ENCODE measurements at regions not wholly inside any gene's neighbourhood (a gene's known extent, or its start where the extent isn't known, plus 50 kb on each side); places are given as distances from the start of the nearest gene placed in this dataset.

- Histone ChIP-seq H2AK5ac (ENCODE audit: low read depth, low read length) (no peak overlapping the region), H3K4me1 (ENCODE audit: control insufficient read depth in 2 of 2, insufficient read depth in 1 of 2, low read depth in 1 of 2, low read length in 2 of 2) (no peaks in the 10 kb centered on the region), H3K9ac (ENCODE audit: low read depth, low read length, poor library complexity) (no peak overlapping the region), H2BK15ac (ENCODE audit: low read length) (no peak overlapping the region), H4K8ac (ENCODE audit: low read depth, low read length) (no peak overlapping the region), H2BK12ac (ENCODE audit: low read length) (no peak overlapping the region), H3K4ac (ENCODE audit: low read length) (no peak overlapping the region), H4K91ac (ENCODE audit: low read depth, low read length, poor library complexity) (no peak overlapping the region), H2BK5ac (ENCODE audit: low read length) (no peak overlapping the region), H3K79me1 (ENCODE audit: low read depth, low read length) (no peaks in the 10 kb centered on the region), H2BK120ac (ENCODE audit: low read depth, low read length) (no peak overlapping the region), H2AFZ (ENCODE audit: low read length) (no peak overlapping the region), H3K27me3 (ENCODE audit: control insufficient read depth in 3 of 3, insufficient read depth in 3 of 3, low read depth in 1 of 3, low read length in 3 of 3) (no peaks in the 10 kb centered on the region), H3K4me3 (ENCODE audit: low read length in 2 of 2) (no peak overlapping the region), H3K14ac (ENCODE audit: low read length) (no peak overlapping the region), H3K23ac (ENCODE audit: low read depth, low read length, poor library complexity) (no peak overlapping the region), H3K27ac (replicated peaks; ENCODE audit: low read length) (no peak overlapping the region), H3K9me3 (replicated peaks in 1 of 2; ENCODE audit: control insufficient read depth in 2 of 2, insufficient read depth in 1 of 2, low read depth in 1 of 2, low read length in 2 of 2) (no peaks in the 10 kb centered on the region), H3K36me3 (replicated peaks in 1 of 2; ENCODE audit: control insufficient read depth in 2 of 2, insufficient read depth in 2 of 2, low read length in 2 of 2) (no peaks in the 10 kb centered on the region), H3K18ac (ENCODE audit: low read length) (no peak overlapping the region), H3K4me2 (ENCODE audit: insufficient read depth, low read length, poor library complexity, severe bottlenecking) (no peak overlapping the region)
- no CpG with 5 or more reads among the region's 11 CpGs for WGBS, 2 donors (ENCODE audit: extremely low coverage in 2 of 2, insufficient read length in 2 of 2, insufficient replicate concordance in 1 of 2)
- no peak for DNase-seq (ENCODE audit: low spot score)
These were observed 101.2 kb downstream of the PLK2 start for GRCh38 chr5:58358501-58359178.

- Histone ChIP-seq H4K91ac (ENCODE audit: low read depth, low read length, poor library complexity) (no peak overlapping the region), H2BK120ac (ENCODE audit: low read depth, low read length) (no peak overlapping the region), H3K36me3 (replicated peaks in 1 of 2; ENCODE audit: control insufficient read depth in 2 of 2, insufficient read depth in 2 of 2, low read length in 2 of 2) (no peaks in the 10 kb centered on the region), H4K8ac (ENCODE audit: low read depth, low read length) (no peak overlapping the region), H2BK12ac (ENCODE audit: low read length) (no peak overlapping the region), H2AFZ (ENCODE audit: low read length) (no peak overlapping the region), H3K79me1 (ENCODE audit: low read depth, low read length) (no peaks in the 10 kb centered on the region), H2AK5ac (ENCODE audit: low read depth, low read length) (no peak overlapping the region), H3K4ac (ENCODE audit: low read length) (no peak overlapping the region), H3K4me3 (ENCODE audit: low read length in 2 of 2) (no peak overlapping the region), H2BK15ac (ENCODE audit: low read length) (no peak overlapping the region), H3K27ac (replicated peaks; ENCODE audit: low read length) (no peak overlapping the region), H3K14ac (ENCODE audit: low read length) (no peak overlapping the region), H3K4me1 (ENCODE audit: control insufficient read depth in 2 of 2, insufficient read depth in 1 of 2, low read depth in 1 of 2, low read length in 2 of 2) (no peaks in the 10 kb centered on the region), H2BK5ac (ENCODE audit: low read length) (no peak overlapping the region), H3K27me3 (ENCODE audit: control insufficient read depth in 3 of 3, insufficient read depth in 3 of 3, low read depth in 1 of 3, low read length in 3 of 3) (no peaks in the 10 kb centered on the region), H3K9ac (ENCODE audit: low read depth, low read length, poor library complexity) (no peak overlapping the region), H3K18ac (ENCODE audit: low read length) (no peak overlapping the region), H3K9me3 (replicated peaks in 1 of 2; ENCODE audit: control insufficient read depth in 2 of 2, insufficient read depth in 1 of 2, low read depth in 1 of 2, low read length in 2 of 2) (no peaks in the 10 kb centered on the region), H3K4me2 (ENCODE audit: insufficient read depth, low read length, poor library complexity, severe bottlenecking) (no peak overlapping the region), H3K23ac (ENCODE audit: low read depth, low read length, poor library complexity) (no peak overlapping the region)
- no peak for DNase-seq (ENCODE audit: low spot score)
- no CpG with 5 or more reads among the region's 4 CpGs for WGBS, 2 donors (ENCODE audit: extremely low coverage in 2 of 2, insufficient read length in 2 of 2, insufficient replicate concordance in 1 of 2)
These were observed 101.9 kb downstream of the PLK2 start for GRCh38 chr5:58357799-58358500.

DNA sequence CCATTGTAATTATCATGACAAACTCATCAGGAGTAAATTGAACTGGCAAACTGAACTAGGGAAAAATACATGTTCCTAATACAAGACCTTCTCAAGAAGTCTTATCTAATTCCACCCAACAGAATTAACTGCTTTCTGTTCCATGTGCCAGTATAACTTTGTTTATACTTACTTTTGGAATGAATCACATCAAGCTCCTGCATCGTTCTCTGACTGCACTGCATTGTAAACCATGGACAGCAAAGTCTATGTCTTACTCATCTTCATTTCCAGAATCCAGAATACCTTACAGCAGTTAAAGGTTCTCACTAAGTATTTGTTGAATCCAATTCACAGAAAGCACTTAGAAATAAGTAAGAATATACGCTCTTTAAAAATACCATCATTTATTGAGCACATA, 102.8 kb downstream of the PLK2 start:
- Histone ChIP-seq H3K4me3 (ENCODE audit: low read length in 2 of 2) (no peak overlapping the region), H3K23ac (ENCODE audit: low read depth, low read length, poor library complexity) (no peak overlapping the region), H2AFZ (ENCODE audit: low read length) (no peak overlapping the region), H2BK5ac (ENCODE audit: low read length) (no peak overlapping the region), H3K36me3 (replicated peaks in 1 of 2; ENCODE audit: control insufficient read depth in 2 of 2, insufficient read depth in 2 of 2, low read length in 2 of 2) (no peaks in the 10 kb centered on the region), H3K4ac (ENCODE audit: low read length) (no peak overlapping the region), H3K14ac (ENCODE audit: low read length) (no peak overlapping the region), H3K4me1 (ENCODE audit: control insufficient read depth in 2 of 2, insufficient read depth in 1 of 2, low read depth in 1 of 2, low read length in 2 of 2) (no peaks in the 10 kb centered on the region), H2BK15ac (ENCODE audit: low read length) (no peak overlapping the region), H2AK5ac (ENCODE audit: low read depth, low read length) (no peak overlapping the region), H2BK120ac (ENCODE audit: low read depth, low read length) (no peak overlapping the region), H3K9me3 (replicated peaks in 1 of 2; ENCODE audit: control insufficient read depth in 2 of 2, insufficient read depth in 1 of 2, low read depth in 1 of 2, low read length in 2 of 2) (no peaks in the 10 kb centered on the region), H3K9ac (ENCODE audit: low read depth, low read length, poor library complexity) (no peak overlapping the region), H4K8ac (ENCODE audit: low read depth, low read length) (no peak overlapping the region), H3K18ac (ENCODE audit: low read length) (no peak overlapping the region), H3K4me2 (ENCODE audit: insufficient read depth, low read length, poor library complexity, severe bottlenecking) (no peak overlapping the region), H3K27me3 (ENCODE audit: control insufficient read depth in 3 of 3, insufficient read depth in 3 of 3, low read depth in 1 of 3, low read length in 3 of 3) (no peaks in the 10 kb centered on the region), H4K91ac (ENCODE audit: low read depth, low read length, poor library complexity) (no peak overlapping the region), H3K79me1 (ENCODE audit: low read depth, low read length) (no peaks in the 10 kb centered on the region), H3K27ac (replicated peaks; ENCODE audit: low read length) (no peak overlapping the region), H2BK12ac (ENCODE audit: low read length) (no peak overlapping the region)
- WGBS, 2 donors (ENCODE audit: extremely low coverage in 2 of 2, insufficient read length in 2 of 2, insufficient replicate concordance in 1 of 2): no CpG with 5 or more reads among the region's 2 CpGs
- no peak for DNase-seq (ENCODE audit: low spot score)

DNA sequence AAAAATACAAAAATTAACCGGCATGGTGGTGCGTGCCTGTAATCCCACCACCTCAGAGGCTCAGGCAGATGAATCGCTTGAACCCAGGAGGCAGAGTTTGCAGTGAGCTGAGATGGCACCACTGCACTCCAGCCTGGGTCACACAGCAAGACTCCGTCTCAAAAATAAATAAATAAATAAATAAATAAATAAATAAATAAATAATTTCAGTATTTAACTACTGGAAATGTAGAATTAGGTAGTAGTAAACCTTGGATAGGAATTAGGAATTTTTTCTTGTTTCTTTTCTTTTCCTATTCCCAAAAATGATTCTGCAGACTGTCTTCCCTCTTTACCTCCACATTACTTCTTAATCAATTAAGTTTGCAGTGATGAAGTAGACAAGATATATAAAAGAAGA, 103.2 kb downstream of the PLK2 start:
- Histone ChIP-seq H2AK5ac (ENCODE audit: low read depth, low read length) (no peak overlapping the region), H2BK120ac (ENCODE audit: low read depth, low read length) (no peak overlapping the region), H3K14ac (ENCODE audit: low read length) (no peak overlapping the region), H4K8ac (ENCODE audit: low read depth, low read length) (no peak overlapping the region), H2BK15ac (ENCODE audit: low read length) (no peak overlapping the region), H2BK12ac (ENCODE audit: low read length) (no peak overlapping the region), H2AFZ (ENCODE audit: low read length) (no peak overlapping the region), H4K91ac (ENCODE audit: low read depth, low read length, poor library complexity) (no peak overlapping the region), H3K27ac (replicated peaks; ENCODE audit: low read length) (no peak overlapping the region), H3K4me2 (ENCODE audit: insufficient read depth, low read length, poor library complexity, severe bottlenecking) (no peak overlapping the region), H3K4me1 (ENCODE audit: control insufficient read depth in 2 of 2, insufficient read depth in 1 of 2, low read depth in 1 of 2, low read length in 2 of 2) (no peaks in the 10 kb centered on the region), H3K27me3 (ENCODE audit: control insufficient read depth in 3 of 3, insufficient read depth in 3 of 3, low read depth in 1 of 3, low read length in 3 of 3) (no peaks in the 10 kb centered on the region), H3K4ac (ENCODE audit: low read length) (no peak overlapping the region), H3K4me3 (ENCODE audit: low read length in 2 of 2) (no peak overlapping the region), H3K18ac (ENCODE audit: low read length) (no peak overlapping the region), H2BK5ac (ENCODE audit: low read length) (no peak overlapping the region), H3K79me1 (ENCODE audit: low read depth, low read length) (no peaks in the 10 kb centered on the region), H3K9me3 (replicated peaks in 1 of 2; ENCODE audit: control insufficient read depth in 2 of 2, insufficient read depth in 1 of 2, low read depth in 1 of 2, low read length in 2 of 2) (no peaks in the 10 kb centered on the region), H3K9ac (ENCODE audit: low read depth, low read length, poor library complexity) (no peak overlapping the region), H3K23ac (ENCODE audit: low read depth, low read length, poor library complexity) (no peak overlapping the region), H3K36me3 (replicated peaks in 1 of 2; ENCODE audit: control insufficient read depth in 2 of 2, insufficient read depth in 2 of 2, low read length in 2 of 2) (no peaks in the 10 kb centered on the region)
- DNase-seq (ENCODE audit: low spot score): no peak
- no CpG with 5 or more reads among the region's 4 CpGs for WGBS, 2 donors (ENCODE audit: extremely low coverage in 2 of 2, insufficient read length in 2 of 2, insufficient replicate concordance in 1 of 2)

All from neuronal stem cell (in vitro differentiated cells).